ENCODE measurements at regions not wholly inside any gene's neighbourhood (a gene's known extent, or its start where the extent isn't known, plus 50 kb on each side); places are given as distances from the start of the nearest gene placed in this dataset.

DNA sequence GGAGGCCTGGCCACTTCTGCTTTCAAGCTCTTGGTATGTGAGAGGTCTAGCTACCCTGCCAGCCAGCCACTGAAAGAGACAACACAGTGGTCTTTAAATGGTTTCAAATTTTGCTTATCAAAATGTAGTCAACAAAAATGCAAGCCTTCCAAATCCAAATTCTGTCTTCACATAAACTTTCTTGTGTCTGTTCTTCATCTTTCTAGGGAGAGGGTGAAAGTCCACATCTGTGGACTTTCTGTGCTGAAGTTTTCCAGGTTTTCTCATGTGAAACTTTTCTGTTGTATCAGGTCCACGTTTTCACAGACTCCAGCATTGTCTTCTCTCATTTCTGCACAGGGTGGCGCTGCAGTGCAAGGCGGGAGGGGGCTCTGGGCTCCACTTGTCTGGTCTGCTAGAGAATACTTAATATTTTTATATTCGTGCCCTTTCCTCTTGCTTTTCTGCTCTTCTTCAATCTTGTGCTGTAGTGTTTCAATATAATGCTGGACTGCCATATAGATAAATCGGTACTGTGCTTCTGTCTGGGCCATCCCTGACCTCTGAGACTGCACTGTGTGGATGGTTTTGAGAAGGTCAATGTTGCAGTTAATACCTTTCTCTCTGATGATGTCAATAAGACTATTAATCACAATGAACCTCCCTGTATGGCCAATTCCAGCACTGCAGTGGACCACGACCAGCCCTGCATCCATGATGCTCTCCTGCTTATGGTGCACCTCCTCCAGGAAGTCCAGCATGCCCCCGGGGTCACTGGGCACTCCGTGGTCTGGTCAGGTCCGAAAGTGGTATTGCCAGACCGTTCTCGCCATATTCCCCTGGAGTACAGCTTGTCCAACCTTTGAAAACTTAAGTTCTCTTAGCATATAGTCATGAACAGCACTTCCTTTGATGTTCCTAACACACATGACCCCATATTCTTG is 161.6 kb upstream of the TNFAIP3 start:
- TF ChIP-seq POLR2A (IDR thresholded peaks at IDR 0.05) = no peak
- TF ChIP-seq, protein P1, sequence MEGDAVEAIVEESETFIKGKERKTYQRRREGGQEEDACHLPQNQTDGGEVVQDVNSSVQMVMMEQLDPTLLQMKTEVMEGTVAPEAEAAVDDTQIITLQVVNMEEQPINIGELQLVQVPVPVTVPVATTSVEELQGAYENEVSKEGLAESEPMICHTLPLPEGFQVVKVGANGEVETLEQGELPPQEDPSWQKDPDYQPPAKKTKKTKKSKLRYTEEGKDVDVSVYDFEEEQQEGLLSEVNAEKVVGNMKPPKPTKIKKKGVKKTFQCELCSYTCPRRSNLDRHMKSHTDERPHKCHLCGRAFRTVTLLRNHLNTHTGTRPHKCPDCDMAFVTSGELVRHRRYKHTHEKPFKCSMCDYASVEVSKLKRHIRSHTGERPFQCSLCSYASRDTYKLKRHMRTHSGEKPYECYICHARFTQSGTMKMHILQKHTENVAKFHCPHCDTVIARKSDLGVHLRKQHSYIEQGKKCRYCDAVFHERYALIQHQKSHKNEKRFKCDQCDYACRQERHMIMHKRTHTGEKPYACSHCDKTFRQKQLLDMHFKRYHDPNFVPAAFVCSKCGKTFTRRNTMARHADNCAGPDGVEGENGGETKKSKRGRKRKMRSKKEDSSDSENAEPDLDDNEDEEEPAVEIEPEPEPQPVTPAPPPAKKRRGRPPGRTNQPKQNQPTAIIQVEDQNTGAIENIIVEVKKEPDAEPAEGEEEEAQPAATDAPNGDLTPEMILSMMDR (IDR thresholded peaks at IDR 0.05) = peak; percentile 57 to 71 (median 66)
- TF ChIP-seq EP300 (IDR thresholded peaks at IDR 0.05) = no peak

All from upper lobe of left lung (tissue), 4 donors.